K562 (cell line): ENCODE measurements at regions not wholly inside any gene's neighbourhood (a gene's known extent, or its start where the extent isn't known, plus 50 kb on each side); places are given as distances from the start of the nearest gene placed in this dataset.

Source experiments
- CHD7 ChIP-seq: fragments of 200-600 bp; sonication (generic); IDR thresholded peaks from one replicate; pipeline ENCODE4 v1.6.1; 2012; ENCODE audit warnings: mild to moderate bottlenecking, low read depth, low read length, inconsistent platforms
- NELFE ChIP-seq: IDR thresholded peaks from 2 replicates; pipeline ENCODE4 v1.6.1; 2011; ENCODE audit warnings: mild to moderate bottlenecking; ENCODE audit not compliant: insufficient read depth, insufficient read length
- SMAD1 ChIP-seq: fragments of 150-350 bp; IDR thresholded peaks from 2 replicates; pipeline ENCODE4 v1.6.1; 2014; ENCODE audit warnings: low read length, low read depth; ENCODE audit not compliant: partially characterized antibody
- TCFL5 ChIP-seq: fragments of 250-450 bp; sonication (Bioruptor Pico); conservative IDR thresholded peaks from 2 replicates; pipeline ENCODE4 v1.6.1; 2021; ENCODE audit warnings: mild to moderate bottlenecking, moderate library complexity, matching md5 sums
- UBTF ChIP-seq, 2 experiments: IDR thresholded peaks; 2 replicates each; pipeline ENCODE4 v1.6.1; 2012; ENCODE audit warnings: improper control_type of control experiment in 2 of 2, low read depth in 2 of 2, low read length in 2 of 2, borderline replicate concordance in 1 of 2
- ZBTB8A ChIP-seq: fragments of 450-650 bp; IDR thresholded peaks from 2 replicates; pipeline ENCODE4 v1.6.1; 2018; ENCODE audit warnings: mild to moderate bottlenecking, moderate library complexity; ENCODE audit not compliant: partially characterized antibody
- ZNF121 ChIP-seq: sonication (generic); formaldehyde crosslinking; conservative IDR thresholded peaks from 2 replicates; pipeline ENCODE4 v1.8.0; 2022; ENCODE audit warnings: missing genetic modification reagents
- ZNF347 ChIP-seq: fragments of 450-650 bp; formaldehyde crosslinking; IDR thresholded peaks from 2 replicates; pipeline ENCODE4 v1.4.0; 2020; ENCODE audit warnings: low read depth, mild to moderate bottlenecking, moderate library complexity
- ZNF785 ChIP-seq: fragments of 250-450 bp; sonication (Bioruptor Pico); IDR thresholded peaks from 2 replicates; pipeline ENCODE4 v1.4.0; 2020; ENCODE audit warnings: mild to moderate bottlenecking

GRCh38 chr5:124912638-124913328, 166.3 kb upstream of the ZNF608 start (continued):
- no peak for TF ChIP-seq CHD7
- no peak for TF ChIP-seq ZBTB8A
- TF ChIP-seq ZNF785 (CRISPR knock-in tag): no peak
- TF ChIP-seq ZNF347 (CRISPR knock-in tag): no peak
- TF ChIP-seq NELFE: no peak
- no peak for TF ChIP-seq TCFL5 (CRISPR knock-in tag)
- no peak for TF ChIP-seq UBTF (IDR thresholded peaks at IDR 0.05; ENCODE audit: borderline replicate concordance in 1 of 2, low read depth in 2 of 2, low read length in 2 of 2)
- no peak for TF ChIP-seq ZNF121 (CRISPR knock-in tag)
- TF ChIP-seq SMAD1: no peak
